NOMO-1 (cell line): ENCODE measurements at regions not wholly inside any gene's neighbourhood (a gene's known extent, or its start where the extent isn't known, plus 50 kb on each side); places are given as distances from the start of the nearest gene placed in this dataset.

ENCODE experiments used
- DNase-seq, 2 experiments: peaks; one replicate each; lab custom pipeline; 2025; ENCODE audit not compliant: unreplicated experiment in 2 of 2; lab: John Stamatoyannopoulos, UW

GRCh38 chr2:188187726-188188125, 103.9 kb upstream of the GULP1 start:
- no peak for DNase-seq

- no peak for DNase-seq
Observed at GRCh38 chr2:188189356-188189755, 102.3 kb upstream of the GULP1 start.

- no peak for DNase-seq
Observed at GRCh38 chr2:188193230-188193629, 98.4 kb upstream of the GULP1 start.

DNA sequence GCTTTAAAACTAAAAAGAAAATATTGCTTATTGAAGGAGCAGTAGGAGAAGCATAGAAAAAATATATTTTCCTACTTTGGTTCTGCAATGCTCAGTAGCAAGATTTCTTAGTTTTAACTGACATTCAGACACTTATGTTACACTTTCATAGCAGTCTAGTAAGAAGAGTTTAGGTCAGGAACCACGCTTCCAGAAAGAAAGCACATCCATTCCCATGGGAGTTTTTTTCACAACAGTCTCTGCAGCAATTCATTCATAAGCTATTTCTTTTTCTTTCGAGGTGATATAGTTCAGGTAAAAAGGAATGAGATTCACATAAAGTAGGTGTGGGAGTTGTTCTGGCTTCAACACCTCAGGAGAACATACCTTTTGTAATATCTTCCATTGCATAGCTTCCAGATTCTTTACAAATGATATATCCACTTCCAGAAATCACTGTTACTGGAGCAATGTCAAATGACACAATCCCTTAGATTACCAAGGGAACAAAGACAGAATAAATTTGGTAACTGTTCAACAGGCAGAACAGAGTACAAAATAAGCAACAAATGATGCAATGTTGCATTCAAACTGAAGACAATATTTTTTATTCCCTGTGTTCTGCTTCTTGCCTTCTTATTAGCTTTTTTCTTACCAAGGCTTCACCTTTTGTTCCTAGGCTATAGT, 95.2 kb upstream of the GULP1 start:
- DNase-seq, result no peak

DNA sequence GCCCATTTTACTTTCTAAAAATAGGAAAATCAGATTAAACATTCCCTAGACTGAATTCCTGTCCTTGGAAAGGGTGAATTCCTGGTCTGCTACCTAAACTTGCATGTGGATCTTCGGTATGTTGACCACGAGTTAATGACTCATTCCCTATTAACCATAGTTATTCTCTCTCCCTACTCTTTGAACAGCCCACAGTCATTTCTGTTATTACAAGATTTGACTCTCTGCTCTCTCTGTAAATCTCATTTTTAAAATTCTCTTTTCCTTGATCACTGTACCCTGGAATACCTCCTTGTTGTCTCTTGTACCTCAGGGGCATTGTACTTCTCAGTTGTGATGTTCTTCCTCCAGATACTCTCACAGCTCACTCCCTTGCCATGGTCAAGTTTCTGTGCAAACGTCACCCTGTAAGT, 92.0 kb upstream of the GULP1 start:
- no peak for DNase-seq

DNA sequence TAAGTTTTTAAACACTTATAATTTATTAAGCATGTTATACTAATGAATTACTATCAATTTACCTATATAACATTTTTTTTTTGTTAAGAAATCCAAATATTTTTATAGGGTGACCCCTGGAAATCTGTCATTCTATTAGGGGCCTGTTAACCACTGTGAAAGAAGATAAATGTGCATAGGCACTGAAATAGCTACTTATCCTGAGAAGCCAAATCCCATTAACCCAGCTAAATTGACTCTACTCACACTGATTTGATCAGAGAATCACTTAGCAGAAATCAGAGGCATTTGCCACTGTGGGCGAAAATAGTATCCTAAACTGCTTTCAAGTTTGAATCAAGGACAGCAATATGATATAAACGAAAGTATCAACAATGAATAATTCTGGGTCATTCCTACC, 90.0 kb upstream of the GULP1 start:
- no peak for DNase-seq

DNA sequence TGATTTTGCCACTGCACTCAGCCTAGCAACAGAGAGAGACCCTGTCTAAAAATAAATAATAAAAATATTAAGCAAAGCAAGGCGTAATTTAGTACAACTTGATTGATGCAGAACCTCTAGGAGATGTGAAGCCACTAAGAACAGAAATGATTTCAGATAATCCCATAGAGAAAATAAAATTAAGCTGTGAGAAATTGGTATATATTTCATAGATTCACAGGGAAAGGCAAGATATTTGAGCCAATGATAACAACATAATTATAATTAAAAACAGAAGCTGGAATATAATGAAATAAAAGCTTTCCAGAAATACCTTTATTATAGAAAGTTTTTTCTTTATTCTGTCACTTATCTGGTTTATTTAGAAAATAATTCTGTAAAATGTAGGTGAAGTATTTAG, 88.9 kb upstream of the GULP1 start:
- DNase-seq, result no peak

DNA sequence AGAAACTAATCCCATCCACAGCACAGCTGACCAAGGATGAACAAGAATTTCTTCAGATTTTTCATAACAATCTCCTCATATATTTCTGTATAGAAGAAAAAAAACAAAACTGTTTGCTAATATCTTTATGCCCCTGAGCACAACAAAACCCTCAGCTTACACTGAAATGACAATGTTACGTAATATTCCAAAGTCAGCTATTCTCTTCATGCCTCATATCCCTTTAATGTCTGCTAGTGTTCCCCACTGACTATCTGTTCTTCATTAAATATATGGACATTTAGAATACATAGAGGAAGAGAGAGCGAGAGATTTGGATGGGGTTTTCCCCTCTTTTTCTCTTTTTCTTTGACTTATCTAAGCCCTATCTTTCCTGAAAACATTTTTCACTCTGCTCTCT, 87.9 kb upstream of the GULP1 start:
- no peak for DNase-seq

DNA sequence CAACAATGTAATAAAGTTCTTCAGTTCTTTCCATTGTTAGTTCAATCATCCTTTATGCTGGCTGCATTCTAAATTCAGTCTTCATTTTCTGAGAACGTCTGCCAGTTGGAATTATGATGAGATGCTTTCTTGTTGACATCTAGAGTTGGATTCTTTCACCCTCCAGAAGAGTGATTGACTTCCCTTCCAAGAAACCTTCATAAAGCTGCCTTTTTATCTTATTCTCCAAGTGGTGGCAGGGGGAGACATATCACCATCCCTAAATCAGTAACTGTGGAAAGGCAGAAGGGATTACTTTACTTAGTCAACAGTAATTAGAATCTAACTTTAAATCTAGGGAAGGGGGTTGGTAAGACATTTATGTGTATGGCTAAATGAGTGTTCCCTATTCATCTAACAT, 86.8 kb upstream of the GULP1 start:
- no peak for DNase-seq

- no peak for DNase-seq
Observed at GRCh38 chr2:188207554-188207953, 84.1 kb upstream of the GULP1 start.

GRCh38 chr2:188209218-188209617, 82.5 kb upstream of the GULP1 start:
- DNase-seq, result no peak

GRCh38 chr2:188217264-188217663, 74.4 kb upstream of the GULP1 start:
- no peak for DNase-seq

GRCh38 chr2:188219541-188219940, 72.1 kb upstream of the GULP1 start:
- no peak for DNase-seq

DNA sequence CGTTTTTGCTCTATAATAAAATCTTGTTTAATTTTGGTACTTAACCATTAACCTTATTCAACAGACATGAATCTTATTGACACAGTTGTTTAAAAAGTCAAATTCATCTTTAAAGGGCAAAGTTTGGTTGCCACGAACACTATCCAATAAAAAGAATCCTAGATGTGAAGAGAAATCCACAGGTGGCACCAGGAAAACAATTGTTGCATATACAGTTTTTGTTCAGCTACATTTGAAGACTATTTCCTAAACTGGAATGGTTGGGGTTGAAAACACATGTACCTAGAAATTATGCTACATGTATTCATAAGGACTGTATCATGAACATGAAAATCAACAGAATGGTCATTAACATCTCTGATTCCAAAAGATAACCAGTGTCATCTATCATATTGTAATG, 71.1 kb upstream of the GULP1 start:
- DNase-seq, result no peak

DNA sequence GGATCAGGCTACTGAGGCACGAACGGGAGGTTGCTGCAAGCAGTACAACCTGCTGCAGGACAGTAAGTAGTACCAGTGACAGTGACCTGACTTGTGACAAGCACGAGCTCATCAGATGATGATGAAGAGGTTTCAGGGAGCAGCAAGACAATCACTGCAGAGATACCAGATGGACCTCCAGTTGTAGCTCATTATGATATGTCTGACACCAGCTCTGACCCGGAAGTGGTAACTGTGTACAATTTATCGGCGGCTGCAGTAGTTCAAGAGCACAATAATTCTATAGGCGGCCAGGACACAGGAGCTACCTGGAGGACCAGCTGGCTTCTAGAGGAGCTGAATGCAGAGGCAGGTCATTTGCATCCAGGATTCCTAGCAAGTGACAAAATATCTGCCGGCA, 64.0 kb upstream of the GULP1 start:
- DNase-seq, result no peak

DNA sequence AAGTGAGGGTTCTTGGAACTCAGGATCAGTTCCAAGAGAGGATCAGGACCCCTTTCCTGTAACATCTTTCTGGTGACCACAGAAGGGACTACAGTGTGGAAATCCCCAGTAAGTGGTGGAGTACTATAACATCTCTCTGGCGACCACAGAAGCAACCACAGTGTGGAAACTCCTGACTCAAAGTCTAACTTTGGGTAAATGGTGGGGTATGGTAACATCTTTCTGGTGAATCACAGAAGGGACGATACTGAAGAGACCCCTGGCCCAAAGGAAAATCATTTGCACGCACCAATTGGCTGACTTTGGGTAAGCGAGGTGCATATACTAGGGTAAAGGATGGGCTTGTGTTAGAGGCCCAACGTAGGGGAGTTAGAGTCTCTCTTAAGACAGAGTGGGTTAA, 56.3 kb upstream of the GULP1 start:
- no peak for DNase-seq

- DNase-seq, result no peak
Observed at GRCh38 chr2:188238386-188238785, 53.3 kb upstream of the GULP1 start.
